ENCODE measurements at regions not wholly inside any gene's neighbourhood (a gene's known extent, or its start where the extent isn't known, plus 50 kb on each side); places are given as distances from the start of the nearest gene placed in this dataset.
A peak's percentile ranks its signal among the peaks of the same experiment; 100 is the strongest.
"Not testable (repeated sequence)": the region's sequence is repeated elsewhere in the genome, so short reads cannot be mapped to it uniquely, and the experiment has no call there.

DNA sequence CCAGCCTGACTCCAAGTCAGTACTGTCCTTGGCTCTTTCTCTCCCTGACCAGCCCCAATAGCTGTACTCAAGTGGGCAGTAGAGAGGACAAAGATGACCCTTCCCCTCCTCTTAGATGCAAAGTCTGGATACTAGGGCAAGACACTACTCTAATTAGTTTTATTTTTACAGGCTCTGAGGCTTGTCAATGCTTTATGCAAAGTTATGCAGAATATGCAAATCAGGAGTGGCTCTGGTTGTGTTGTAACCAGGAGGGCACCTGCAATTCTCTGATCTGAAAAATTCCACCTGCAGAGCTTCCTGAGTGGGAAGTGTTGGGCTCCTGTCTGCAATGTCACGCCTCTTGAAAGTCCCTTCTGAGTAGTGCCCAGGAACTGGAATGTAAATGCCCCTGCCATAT lies 201.5 kb downstream of the RGS3 start:
- DNase-seq: no peak

DNA sequence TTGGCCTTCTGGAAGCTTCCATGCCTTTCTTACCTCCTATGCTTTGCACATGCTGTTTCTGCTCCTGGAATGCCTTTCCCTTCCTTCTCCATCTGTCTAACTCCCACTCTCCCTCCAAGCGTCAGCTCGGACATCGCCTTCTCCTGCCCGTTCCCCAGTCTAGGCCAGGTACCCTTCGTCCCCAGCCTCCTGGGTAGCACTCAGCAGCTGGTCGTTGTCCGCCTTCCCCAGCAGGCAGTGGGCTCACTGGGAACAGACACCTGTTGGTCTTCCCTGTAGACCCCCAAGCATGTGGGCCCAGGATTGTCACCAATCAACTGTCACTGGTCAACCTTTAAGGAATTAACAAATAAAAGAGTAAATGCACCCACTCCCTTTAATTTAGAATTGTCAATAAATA lies 202.2 kb downstream of the RGS3 start:
- DNase-seq: no peak

DNA sequence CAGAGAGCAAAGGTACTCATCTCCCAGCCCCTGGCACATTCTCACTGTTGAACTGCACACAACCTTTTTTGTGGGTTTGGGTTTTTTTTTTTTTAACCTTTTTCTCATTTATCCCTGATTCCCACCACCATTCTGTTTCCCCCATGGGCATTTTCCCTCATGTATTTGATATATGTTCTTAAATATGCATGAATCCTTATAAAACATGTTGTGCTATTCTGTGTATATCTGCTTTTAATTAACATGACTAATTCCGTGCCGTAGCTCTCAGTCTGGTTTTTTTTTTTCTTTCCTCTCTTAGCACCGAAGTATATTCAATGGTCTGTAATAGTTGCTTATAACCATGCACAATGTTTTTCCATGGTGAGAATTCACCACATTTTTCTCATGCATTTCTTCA lies 204.5 kb downstream of the RGS3 start:
- DNase-seq: no peak

DNA sequence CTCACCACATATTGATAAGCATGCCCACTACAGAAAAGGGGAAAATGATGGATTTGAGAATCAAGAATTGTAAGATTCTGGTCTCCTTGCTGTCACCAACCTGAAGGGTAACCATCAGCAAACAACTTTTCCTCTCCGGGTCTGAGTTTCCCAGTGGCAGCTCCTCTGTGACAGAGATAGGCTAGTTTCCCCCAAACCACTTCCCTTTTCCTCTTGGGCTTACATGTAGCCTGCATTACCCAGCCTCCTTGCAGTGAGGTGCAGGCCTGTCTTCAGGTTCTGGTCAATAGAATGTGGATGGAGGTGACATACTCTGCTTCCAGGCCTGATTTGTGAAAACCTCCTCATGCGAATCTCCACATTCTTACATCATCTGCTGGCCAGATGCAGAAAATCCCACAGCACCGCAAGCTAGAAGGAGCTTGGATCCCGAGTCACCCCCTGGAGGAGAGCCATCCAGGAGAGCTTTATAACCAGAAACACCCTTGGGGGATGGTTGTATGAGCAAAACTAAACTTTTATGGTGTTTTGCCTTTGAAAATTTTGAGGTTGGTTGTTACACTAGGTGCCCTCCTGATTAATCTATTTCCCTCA lies 206.1 kb downstream of the RGS3 start:
- no peak for DNase-seq

DNA sequence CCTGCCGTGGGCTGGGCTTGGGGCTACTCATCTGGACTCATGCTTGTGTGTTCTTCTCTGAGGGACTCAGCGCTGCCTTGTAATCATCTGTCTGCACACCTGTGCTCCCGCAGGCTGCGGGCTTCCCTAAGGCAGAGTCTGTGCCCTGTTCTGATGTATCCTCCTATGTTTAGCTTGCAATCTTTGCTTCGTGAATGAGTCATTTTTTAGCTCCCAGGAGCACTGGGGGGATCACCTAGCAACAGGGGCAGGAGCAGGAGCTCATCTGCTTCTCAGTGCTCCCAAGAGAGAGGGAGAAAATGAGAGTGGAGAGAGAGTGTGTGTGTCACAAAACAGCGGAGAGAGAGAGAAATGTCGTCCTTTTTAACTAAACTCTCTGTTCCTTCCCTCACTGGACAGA lies 202.4 kb upstream of the ZNF618 start:
- no peak for DNase-seq

DNA sequence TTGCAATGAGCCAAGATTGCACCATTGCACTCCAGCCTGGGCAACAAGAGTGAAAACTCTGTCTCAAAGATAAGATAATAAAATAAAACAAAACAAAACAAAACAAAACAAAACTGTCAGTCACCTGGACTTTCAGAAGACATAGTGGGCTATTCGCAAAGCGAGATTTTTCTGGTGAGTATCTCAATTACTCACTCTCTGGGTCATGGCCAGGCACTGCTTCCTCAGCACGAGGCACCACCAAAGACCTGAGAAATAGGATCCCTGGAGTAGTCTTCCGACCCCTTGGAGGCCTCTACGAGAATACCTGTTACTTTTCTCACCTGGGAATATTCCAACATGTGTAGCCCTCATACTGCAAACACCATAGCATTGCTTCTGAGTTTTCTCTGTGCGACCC lies 201.7 kb upstream of the ZNF618 start:
- no peak for DNase-seq

DNA sequence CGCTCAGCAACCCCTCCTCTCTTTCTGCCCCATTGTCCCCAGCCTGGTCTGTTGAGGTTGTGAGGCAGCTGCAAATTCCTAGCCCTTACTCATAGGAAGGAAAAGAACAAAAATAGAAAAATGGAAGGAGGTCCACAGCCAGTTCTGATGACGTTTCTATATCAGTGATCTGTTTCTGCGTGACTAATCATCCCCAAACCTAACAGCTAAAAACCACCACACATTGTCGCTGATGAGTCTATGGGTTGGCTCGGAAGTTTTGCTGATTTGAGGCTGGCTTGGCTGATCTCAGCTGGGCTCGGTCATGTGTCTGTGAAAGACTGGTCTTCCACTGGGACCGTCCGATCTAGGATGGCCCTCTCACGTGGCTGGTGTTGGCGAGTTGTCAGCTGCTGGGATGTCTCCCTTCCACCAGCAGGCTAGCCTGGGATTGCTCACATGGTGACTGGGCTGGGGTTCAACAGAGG lies 200.6 kb upstream of the ZNF618 start:
- no peak for DNase-seq

DNA sequence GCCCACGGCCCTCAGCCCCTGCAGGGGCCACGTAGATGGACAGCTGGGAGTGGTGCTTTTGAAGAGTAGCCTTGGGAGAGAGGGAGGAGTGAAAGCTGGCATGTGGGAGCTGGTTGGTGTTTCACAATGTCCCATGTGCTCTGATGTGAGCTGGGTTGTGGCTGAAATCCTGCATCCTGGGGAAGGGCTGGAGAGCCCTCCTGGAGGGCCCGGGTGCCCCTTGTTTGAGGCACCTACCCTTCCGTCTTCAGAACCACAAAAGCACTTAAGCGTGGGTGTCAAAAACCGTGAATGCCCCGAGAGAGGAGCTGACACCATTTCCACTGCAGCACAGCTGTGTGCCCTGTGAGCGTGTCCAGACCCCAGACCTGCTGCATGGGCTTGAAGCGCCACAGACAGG lies 199.1 kb upstream of the ZNF618 start:
- DNase-seq: no peak

DNA sequence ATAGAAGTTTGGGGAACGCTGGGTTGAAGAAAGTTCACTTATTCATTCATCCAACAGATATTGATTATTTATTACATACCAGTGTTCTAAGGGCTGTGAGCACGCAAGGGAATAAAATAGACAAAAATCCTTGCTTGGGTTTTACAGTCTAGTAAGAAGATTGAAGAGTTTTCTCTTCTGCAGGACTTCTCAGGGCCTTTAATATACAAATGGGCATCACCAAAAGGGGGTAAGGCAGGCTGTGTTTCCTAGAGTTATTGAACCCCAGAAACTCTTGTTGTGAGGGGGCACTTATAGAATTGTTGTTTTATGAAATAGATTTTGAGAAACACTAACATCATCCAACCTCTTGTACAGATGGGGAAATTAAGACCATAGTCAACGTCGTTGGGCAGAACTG lies 198.5 kb upstream of the ZNF618 start:
- no peak for DNase-seq

DNA sequence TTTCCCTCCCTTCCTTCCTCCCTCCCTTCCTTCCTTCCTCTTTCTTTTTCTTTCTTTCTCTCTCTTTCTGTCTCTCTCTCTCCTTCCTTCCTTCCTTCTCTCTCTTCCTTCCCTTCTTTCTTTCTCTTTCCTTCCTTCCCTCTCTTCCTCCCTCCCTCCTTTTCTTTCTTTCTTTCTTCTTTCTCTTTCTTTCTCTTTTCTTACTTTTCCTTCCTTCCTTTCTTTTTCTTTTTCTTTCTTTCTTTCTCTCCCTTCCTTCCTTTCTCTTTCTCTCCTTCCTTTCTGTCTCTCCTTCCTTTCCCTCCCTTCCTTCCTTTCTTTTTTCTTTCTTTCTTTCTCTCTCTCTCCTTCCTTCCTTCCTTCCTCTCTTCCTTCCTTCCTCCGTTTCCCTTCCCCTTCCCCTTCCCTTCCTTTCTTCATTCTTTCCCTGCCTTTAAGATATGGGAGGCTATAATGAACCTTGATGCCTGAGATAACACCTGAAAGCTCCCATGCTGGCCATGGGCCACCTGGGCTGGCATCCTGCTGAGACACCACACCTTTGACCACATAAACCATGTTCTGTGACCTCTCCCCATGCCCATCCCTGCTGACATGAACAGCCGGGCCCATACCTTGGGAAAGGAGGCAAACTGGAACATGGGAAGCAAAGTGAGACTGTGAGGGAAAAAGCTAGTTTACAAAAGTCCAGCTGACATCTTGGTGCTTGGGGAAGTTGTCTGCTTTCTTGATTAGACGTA lies 197.8 kb upstream of the ZNF618 start:
- DNase-seq: no peak

DNA sequence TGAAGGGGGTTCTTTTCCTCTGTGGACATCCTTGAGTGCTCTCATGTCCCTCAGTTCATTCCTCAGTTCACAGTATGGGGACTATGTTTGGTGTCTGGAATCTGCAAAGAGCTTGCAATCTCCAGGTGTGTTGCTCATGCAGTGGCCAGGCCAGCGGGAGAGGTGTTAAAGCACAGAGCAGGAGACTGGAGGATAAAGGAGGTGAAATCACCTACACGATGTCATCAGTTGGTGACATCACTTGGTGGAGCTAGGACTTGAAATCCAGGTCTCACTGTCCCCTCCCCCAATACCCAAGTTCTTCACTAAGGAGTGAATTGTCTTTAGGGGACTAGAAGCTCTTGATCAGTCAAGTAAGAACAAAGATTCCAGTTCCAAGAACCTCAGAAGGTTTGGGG lies 197.3 kb upstream of the ZNF618 start:
- no peak for DNase-seq

DNA sequence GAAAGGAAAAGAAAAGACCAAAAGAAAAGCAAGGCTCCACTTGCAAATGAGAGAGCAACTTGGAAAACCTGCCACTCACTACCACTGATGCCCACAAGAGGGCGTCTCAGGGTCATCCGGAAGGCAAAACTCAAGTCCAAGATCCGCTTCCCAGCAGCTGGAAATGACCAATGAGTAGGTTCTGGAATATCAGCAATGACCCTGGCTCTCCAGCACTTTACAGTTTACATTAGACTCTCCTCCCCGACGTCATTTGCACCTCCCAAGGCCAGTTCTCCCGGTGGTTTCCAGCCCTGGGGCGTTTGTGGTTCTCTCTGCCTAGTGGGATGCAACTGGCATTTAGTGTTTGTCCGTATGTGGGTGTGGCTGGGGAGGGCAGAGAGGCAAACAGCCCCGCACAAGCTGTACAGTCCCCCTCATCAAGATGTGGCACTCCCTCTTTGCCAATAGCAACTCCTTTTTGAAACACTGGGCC lies 193.8 kb upstream of the ZNF618 start:
- peak; percentile 23 to 36 for DNase-seq

DNA sequence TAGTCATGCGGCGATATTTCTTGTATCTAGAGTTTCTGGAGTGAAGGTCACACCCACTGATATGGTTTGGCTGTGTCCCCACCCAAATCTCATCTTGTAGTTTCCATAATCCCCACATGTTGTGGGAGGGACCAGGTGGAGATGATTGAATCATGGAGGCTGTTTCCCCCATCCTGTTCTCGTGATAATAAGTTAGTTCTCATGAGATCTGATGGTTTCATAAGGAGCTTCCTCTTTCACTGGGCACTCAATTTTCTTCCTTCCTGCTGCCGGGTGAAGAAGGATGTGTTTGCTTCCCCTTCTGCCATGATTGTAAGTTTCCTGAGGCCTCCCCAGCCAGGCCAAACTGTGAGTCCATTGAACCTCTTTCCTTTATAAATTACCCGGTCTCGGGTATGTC lies 190.5 kb upstream of the ZNF618 start:
- DNase-seq: not testable (repeated sequence)

DNA sequence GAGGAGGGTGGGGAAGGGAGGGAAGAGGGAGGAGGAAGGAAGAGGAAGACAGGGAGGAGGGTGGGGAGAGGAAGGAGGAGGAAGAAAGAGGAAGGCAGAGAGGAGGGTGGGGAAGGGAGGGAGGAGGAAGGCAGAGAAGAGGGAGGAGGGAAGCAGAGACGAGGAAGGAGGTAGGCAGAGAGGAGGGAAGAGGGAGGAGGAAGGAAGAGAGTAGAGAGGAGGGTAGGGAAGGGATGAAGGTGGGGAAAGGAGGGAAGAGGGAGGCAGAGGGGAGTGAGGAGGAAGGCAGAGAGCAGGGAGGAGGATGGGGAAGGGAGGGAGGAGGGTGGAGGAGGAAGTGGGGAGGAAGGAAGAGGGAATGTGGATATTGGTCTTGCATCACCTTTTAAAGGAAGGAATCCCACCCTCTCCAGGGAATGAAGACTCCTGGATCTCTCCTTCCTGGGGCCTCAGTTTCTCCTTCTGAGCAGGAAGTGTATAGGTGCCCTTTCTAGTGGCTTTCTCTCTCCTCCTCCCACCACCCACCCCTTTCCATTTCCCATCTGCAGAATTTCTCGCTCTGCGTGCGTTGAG lies 188.9 kb upstream of the ZNF618 start:
- no peak for DNase-seq

DNA sequence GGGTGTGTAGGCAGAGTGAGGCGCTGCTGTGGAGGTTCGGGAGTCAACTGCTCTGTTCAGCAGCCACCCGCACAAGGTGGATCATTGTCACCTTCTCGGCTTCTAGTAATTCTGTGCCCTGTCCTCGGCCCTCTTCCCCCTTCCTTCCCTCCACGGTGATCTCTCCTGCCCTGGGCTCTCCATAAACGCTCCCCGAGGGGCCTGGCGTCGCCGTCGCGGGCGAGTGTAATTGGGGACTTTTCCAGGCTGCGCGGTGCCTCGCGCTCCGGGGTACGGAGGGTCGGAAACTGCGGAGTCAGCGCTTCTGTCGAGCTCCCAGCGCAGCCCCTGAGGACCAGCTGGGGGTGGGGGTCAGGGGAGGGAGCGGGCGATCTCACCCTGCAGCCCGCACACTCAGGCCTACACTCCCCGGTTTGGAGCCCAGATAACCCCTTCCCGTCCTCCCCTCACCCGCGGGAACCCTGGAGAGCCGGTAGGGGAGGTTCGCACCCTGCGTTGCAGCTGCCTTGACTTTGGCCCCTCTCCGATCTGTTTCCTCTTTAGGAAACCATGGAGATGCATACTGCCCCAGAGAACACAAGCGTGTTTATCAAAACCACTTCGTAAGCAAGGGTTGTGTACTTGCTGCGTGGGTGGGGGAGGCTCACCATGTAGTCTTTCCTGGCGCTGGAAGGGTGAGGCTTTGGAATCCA lies 188.3 kb upstream of the ZNF618 start:
- no peak for DNase-seq

DNA sequence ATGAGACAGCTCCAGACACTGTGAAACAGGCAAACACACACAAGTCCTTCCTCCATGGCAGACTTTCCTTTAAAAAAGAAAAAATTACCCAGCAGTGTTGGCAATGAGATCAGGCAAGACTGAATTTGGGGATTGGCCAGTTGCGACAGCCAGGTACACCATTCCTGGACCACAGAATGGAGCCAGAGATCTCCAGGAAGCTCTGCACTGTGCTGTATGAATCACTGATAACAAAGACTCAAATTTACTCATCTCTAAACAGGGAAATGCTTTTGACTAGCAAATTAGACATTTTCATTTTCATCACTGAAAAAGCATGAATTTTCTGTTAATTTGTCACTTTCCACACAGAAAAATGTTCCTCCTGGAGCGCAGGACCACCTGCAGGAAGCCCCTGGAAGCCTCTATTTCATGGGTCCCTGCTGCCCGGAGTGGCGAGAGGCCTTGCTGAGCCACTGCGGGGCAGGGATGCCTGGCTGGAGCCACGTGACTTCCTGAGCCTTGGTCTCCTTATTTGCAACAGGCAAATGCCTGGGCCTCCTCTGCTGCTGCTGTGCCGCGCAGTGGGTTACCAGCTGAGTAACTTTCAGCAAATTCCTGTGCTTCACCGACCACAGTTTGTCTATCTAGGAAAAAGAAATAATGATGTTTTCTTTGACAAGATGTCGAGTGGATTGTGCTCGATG lies 185.9 kb upstream of the ZNF618 start:
- DNase-seq: no peak

DNA sequence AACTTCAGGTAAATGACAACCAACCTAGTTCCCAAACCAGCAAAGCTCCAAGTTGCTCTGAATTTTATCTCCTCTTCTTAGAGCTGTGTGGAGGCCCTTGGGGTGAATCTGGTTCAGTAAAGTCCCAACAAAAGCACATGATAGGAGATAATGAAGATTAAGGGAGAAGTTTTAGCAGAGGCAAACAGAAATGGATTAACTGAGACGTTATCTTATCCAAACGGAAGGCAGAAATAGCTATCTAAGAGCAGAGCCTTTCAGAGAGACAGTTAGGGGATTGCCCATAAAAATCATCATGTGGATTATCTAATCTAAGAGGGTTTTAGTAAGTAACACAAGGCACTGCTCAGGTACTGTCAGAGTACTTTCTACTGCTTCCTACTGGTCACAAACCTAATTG lies 183.9 kb upstream of the ZNF618 start:
- DNase-seq: no peak

DNA sequence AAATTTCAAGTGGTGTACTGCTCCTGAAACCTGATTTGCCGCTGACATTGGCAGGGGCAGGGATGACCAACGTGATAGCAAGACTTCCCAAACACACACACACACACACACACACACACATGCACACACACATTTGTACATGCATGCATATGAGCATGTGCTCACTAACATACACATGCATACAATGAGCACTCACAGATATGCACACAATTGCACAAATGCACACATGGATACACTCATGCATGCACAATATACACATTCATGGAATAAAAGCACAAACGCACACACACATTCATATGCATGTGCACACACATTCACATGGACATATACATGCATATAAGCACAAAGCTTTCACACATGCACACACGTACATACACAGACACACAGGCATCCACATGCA lies 181.2 kb upstream of the ZNF618 start:
- no peak for DNase-seq

DNA sequence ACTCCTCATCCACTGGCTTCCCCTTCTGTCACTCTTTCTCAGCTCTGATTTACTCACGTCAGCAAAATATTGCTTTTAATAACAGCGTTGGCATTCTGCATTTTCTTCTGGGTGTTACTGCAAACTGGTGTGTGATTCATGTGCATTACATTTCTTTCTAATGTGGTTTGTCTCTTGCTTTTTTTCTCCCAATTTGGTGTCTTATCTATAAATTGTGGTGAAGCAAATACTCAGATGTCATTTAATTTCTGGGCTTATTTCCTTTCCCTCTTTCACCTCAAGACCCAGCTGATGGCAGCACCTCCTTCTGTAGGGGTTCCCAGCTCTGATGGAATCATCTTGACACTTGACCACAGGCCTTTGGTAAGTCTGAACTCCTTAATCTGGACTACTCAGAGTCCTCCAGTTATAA lies 180.7 kb upstream of the ZNF618 start:
- no peak for DNase-seq

DNA sequence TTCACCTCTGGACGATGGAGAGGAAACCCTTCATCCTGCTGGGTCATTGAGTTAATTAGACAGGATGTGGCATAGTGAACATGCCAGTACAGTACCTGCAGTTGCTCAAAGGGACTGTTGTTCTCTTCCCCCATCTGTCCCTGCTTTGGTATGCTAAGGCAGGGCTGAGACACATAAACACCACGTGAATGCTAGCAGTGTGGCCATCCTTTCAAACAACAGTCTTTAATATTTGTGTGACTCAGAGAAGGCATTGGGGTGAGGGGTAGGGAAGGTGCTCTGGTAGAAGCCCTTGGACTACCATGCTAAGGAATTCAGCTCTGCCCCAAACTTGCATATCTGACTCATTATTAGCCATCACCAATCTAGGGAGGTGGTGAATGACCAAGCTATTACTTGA lies 180.2 kb upstream of the ZNF618 start:
- DNase-seq: no peak

DNA sequence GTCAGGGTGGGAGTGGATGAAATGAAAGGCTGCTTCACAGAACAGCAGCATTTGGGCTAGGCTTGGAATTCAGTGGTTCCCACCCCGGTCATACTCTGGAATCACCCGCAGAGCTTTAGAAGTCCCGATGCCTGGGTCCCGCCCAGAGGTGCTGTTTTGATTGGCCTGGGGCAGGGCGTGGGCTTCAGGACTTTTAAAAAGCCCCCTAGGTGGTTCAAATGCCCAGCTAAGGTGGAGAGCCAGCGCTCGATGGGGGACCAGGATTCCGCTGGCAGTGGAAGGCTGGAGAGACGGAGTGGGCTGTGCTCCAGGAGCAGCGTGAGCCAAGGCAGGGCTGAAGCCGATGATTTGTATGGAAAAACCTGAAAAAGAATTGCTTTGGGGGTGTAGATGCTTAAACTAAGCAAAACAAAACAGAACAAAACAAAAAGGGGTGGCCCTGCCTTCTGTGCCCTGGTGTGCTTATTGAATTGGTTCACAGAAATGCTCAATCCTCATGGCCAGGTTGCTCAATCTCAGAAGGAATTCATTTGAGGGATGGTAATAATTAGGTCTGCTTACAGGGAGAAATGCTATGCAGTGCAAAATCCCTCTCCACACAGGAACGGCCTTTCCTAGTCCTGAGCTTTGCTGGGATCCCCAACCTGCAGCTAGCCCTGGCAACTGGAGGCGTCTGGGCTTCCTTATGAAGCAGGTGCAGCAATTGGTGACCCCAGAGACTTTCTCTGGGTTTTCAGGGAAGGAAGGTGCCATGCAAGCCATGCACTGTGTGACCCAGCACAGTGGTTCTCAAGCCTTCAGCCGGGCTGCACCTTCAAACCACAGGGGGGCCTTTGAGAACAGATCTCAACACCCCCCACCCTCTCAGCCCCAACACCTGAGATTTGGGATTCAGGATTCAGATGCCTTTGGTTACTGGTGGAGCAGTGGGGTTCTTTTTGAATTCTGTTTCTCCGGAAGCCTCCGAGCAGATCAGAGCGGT lies 174.0 kb upstream of the ZNF618 start:
- DNase-seq: no peak

All from SHP77 (cell line).